NT2/D1 (cell line): ENCODE measurements at regions not wholly inside any gene's neighbourhood (a gene's known extent, or its start where the extent isn't known, plus 50 kb on each side); places are given as distances from the start of the nearest gene placed in this dataset.

Experiments
- SUZ12 ChIP-seq: IDR thresholded peaks from 2 replicates; pipeline ENCODE4 v1.6.1; 2011; ENCODE audit not compliant: insufficient read length, insufficient read depth; ENCODE audit errors: extremely low read depth
- YY1 ChIP-seq: IDR thresholded peaks from 2 replicates; pipeline ENCODE4 v1.6.1; 2011; ENCODE audit not compliant: insufficient read length, insufficient read depth
- ZNF274 ChIP-seq: IDR thresholded peaks from 2 replicates; pipeline ENCODE4 v1.6.1; 2011; ENCODE audit warnings: mild to moderate bottlenecking, low read depth, low read length

DNA sequence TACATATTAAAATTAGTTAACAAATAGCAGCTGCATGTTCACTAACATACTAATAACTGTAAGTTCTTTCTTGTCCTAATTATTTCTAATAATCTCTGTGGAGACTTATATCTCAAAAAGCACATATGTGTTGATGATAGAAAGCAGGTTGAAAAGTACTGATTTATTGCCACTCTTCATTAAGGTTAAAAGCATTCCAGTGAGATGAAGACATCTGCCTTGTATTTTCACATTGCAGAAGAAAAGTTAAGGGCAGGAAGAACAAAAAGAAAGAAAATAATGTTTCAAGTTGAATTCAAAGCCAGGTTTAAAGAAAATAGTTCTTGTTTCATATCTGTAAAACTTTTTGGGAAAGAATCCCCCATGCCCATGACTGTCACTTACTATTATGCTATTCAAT, 429.9 kb downstream of the MTX2 start:
- no peak for TF ChIP-seq SUZ12
- no peak for TF ChIP-seq YY1
- no peak for TF ChIP-seq ZNF274
